Effector memory CD8-positive, alpha-beta T cell (primary cell): ENCODE measurements at regions not wholly inside any gene's neighbourhood (a gene's known extent, or its start where the extent isn't known, plus 50 kb on each side); places are given as distances from the start of the nearest gene placed in this dataset.
"Not testable (repeated sequence)": the region's sequence is repeated elsewhere in the genome, so short reads cannot be mapped to it uniquely, and the experiment has no call there.

Experiments used
- ATAC-seq: fragments of 150-1000 bp; cut with Tn5 transposase; replicated peaks from 2 replicates; pipeline ENCODE4 v1.10.0; 2021; ENCODE audit warnings: mild to moderate bottlenecking, moderate library complexity
- DNase-seq, 3 experiments: peaks; one replicate each; pipeline ENCODE4 v3.0.0; 2021
- H3K27ac Mint-ChIP-seq, 2 donors: one replicate each; pipeline ENCODE4 v1.8.0; 2022; ENCODE audit warnings: mild to moderate bottlenecking in 2 of 2, mixed read lengths in 2 of 2, moderate library complexity in 2 of 2
- H3K27me3 Mint-ChIP-seq, 2 donors: one replicate each; pipeline ENCODE4 v1.8.0; 2022; ENCODE audit warnings: mixed read lengths in 2 of 2
- H3K36me3 Mint-ChIP-seq: one replicate; pipeline ENCODE4 v1.8.0; 2022; ENCODE audit warnings: mild to moderate bottlenecking, moderate library complexity, mixed read lengths; ENCODE audit not compliant: insufficient read depth
- H3K4me1 Mint-ChIP-seq, 2 donors: one replicate each; pipeline ENCODE4 v1.8.0; 2022; ENCODE audit warnings: low read depth in 2 of 2, mixed read lengths in 2 of 2
- H3K4me3 Mint-ChIP-seq, 2 donors: one replicate each; pipeline ENCODE4 v1.8.0; 2022; ENCODE audit warnings: mild to moderate bottlenecking in 2 of 2, mixed read lengths in 2 of 2, moderate library complexity in 2 of 2
- H3K9me3 Mint-ChIP-seq, 2 donors: one replicate each; pipeline ENCODE4 v1.8.0; 2022; ENCODE audit warnings: mixed read lengths in 2 of 2

DNA sequence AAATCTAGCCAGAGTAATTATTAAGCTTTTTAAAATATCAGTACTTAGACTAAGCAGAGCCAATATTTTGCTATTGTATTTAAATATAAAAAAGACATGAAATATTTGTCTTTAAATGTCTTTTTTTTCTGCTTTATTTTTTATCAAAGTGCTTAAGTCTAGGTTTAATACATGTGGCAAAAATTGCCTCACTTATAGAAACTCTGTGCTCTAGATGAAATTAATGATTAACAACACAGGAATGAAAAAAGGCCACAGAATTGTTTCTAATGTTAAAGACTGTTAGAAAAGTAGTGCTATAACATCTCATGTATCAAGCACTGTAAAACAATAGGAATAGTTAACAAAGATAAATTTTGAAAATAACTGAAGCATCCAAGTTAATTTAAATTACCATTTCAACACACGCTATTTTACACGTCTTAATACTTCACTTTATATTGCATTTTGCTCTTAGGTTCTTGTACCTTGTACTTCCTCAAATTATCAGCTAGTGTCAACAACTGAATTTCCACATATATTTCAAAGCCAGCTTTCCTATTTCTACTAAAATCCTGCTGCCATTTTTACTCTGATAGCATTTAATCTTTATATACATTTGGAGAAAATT lies 1515.1 kb downstream of the HACE1 start:
- Mint-ChIP-seq H3K9me3 (peaks cover 0 to 5% of the 10 kb centered on the region in 2 donors), H3K4me1 (no peaks in the 10 kb centered on the region)

DNA sequence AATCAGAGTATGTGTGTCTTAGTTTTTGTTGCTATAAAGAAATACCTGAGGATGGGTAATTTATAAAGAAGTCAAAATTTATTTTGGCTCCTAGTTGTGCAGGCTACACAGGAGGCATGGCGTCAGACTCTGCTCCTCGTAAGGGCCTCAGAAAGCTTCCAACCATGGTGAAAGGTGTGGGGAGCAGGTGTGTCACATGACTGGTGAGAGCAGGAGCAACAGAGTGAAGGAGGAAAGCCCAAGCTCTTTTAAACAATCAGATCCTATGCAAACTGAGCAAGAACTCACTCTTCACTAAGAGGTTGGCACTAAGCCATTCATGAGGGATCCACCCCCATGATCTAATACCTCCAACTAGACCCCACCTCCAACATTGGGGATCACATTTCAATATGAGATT lies 1524.3 kb downstream of the HACE1 start:
- Mint-ChIP-seq H3K36me3 (no peaks in the 10 kb centered on the region), H3K27ac (no peak overlapping the region), H3K9me3 (peaks cover 0 to 5% of the 10 kb centered on the region in 2 donors), H3K4me3 (no peak overlapping the region), H3K27me3 (no peaks in the 10 kb centered on the region), H3K4me1 (no peaks in the 10 kb centered on the region)
- DNase-seq (no peak), ATAC-seq (no peak)

More for the DNA sequence above, 1515.1 kb downstream of the HACE1 start:
- DNase-seq (no peak), ATAC-seq (no peak)
- Mint-ChIP-seq H3K4me3 (no peak overlapping the region), H3K27me3 (no peaks in the 10 kb centered on the region), H3K27ac (no peak overlapping the region), H3K36me3 (no peaks in the 10 kb centered on the region)

DNA sequence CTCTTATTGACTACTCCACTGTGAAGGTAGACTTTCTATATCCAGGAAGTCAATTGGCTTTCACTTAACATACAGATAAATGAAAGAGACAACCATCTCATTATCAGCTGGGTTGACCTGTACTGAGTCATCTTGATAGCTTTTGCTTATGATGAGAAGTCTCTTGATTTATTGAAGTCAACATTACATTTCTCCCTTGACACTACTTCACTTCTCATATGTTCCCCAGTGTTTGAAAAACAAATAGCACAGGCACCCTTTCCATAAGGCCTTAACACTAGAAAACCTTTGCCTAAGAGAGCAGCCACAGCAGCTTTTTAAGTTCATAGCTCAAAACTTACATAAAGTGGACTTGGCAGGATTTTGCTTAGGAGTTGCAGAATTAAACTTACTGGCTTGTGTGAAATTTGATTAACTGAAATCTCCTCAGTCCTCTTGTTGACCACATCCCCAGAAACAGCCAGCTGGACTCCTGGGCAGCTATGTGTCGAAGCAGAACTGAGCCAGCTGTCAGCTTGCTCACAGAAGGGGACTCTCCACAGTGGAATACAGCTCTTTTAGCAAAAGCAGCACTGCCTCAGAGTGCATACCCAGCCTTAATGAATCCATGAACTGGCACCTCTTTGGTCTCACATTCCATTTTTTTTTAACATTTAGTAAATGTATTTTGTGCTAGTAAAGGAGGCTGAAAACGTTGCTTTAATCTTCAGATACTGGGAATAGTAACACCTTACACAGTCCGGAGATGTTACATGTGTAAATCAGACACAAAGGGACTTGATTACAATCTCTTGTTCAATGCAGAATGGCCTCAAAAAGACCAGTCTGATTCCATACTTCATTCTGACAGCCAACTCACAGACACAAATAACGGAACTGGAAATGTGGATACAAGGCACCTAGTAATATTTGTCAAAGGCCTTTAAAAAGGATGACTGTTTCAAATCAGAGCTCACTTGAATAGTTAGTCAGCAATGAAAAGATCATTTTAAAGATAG lies 1532.7 kb downstream of the HACE1 start:
- Mint-ChIP-seq H3K36me3 (no peaks in the 10 kb centered on the region), H3K27ac (no peak overlapping the region), H3K9me3 (peaks cover 2 to 16% of the 10 kb centered on the region in 2 donors), H3K4me1 (no peaks in the 10 kb centered on the region), H3K4me3 (no peak overlapping the region), H3K27me3 (no peaks in the 10 kb centered on the region)
- ATAC-seq (no peak), DNase-seq (no peak)

DNA sequence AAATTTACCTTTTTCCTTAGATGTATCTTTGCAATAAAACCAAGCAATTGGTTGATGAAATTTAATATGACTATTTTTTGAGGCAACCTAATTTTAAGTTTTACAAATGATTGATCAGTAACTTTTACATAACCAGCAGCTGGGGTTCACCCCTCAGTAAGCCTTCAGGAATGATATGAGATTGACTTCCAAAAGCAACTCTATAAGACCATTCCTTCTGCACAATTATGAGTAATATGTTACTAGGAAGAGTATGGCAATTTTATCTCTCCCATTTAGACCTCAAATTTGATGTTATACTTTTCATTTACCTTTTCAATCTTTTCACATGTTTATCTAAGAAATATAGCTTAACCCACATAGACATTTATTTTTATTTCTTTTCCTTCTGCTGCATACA lies 1546.3 kb downstream of the HACE1 start:
- Mint-ChIP-seq H3K4me3 (no peak overlapping the region), H3K36me3 (no peaks in the 10 kb centered on the region), H3K27me3 (no peaks in the 10 kb centered on the region), H3K4me1 (no peaks in the 10 kb centered on the region), H3K27ac (no peak overlapping the region), H3K9me3 (peaks cover 10 to 12% of the 10 kb centered on the region in 2 donors)
- no peak for DNase-seq
- ATAC-seq, result no peak

DNA sequence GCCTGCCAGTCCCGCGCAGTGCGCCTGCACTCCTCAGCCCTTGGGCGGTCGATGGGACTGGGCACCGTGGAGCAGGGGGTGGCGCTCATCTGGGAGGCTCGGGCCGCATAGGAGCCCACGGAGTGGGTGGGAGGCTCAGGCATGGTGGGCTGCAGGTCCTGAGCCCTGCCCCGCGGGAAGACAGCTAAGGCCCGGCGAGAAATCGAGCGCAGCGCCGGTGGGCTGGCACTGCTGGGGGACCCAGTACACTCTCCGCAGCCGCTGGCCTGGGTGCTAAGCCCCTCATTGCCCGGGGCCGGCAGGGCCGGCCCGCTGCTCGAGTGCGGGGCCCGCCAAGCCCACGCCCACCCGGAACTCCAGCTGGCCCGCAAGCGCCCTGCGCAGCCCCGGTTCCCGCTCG lies 1565.3 kb downstream of the HACE1 start:
- H3K27me3 Mint-ChIP-seq, H3K4me3 Mint-ChIP-seq, H3K4me1 Mint-ChIP-seq, H3K9me3 Mint-ChIP-seq, H3K27ac Mint-ChIP-seq, DNase-seq, ATAC-seq, H3K36me3 Mint-ChIP-seq: not testable (repeated sequence)

DNA sequence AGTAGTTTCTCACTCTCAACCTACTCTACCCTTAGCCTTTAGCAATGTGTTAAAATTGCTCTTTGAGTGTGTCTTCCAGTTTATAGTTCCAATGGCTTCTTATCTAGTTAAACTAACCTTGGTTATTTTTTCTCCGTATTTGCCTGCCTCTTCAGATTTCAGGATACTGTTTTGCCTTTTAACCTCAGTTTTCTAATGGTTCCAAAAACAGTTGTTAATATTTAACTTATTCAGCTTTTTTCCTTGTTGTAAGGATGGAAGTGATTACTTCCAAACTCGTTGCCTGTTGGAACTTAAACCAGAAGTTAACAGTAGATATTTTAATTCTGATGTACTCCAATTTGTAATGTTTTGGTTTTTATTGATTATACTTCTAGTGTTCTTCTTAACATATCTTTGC lies 1574.9 kb downstream of the HACE1 start:
- Mint-ChIP-seq H3K4me1 (no peaks in the 10 kb centered on the region), H3K36me3 (no peaks in the 10 kb centered on the region), H3K4me3 (no peak overlapping the region), H3K27me3 (no peaks in the 10 kb centered on the region), H3K9me3 (peaks cover 0 to 6% of the 10 kb centered on the region in 2 donors), H3K27ac (no peak overlapping the region)
- ATAC-seq (no peak), DNase-seq (no peak)

DNA sequence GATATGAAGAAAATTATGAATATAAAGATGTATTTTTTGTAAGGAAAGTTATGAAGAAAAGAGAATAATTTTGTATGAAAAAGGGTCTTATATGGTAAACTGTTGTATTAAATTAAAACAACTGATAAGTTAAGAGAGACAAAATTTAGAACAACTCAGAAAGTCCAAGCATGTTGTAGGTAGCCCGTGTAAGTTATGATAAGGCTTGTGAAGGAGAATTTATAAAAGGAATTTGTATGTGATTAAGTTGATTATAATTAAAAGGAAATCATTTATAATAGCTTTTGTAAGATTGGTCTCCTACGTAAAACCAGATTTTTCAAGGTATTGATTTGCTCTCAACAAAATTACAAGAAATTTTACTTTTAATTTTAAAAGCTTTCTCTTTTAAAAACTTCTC lies 1579.3 kb downstream of the HACE1 start:
- no peak for DNase-seq
- no peak overlapping the region for H3K4me3 Mint-ChIP-seq
- H3K27ac Mint-ChIP-seq, result no peak overlapping the region
- peaks cover 0 to 12% of the 10 kb centered on the region in 2 donors for H3K9me3 Mint-ChIP-seq
- ATAC-seq, result no peak
- H3K36me3 Mint-ChIP-seq, result no peaks in the 10 kb centered on the region
- no peaks in the 10 kb centered on the region for H3K27me3 Mint-ChIP-seq
- H3K4me1 Mint-ChIP-seq, result no peaks in the 10 kb centered on the region

DNA sequence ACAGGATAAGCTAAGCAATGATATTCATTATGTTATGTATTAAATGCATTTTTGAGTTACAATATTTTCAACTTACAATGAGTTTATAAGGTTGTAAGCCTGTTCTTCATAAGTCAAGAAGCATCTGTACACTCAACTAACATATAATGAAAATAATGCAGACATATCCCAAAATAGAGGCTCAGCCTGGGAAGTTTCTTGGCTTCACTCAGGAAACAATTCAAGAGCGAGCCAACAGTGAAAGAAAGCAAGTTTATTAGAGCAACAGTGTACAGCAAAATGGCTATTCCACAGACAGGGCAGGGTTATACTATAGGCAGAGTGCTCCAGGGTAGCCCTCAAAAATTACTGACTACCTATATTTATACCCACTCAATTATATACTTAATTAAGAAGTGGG lies 1581.8 kb downstream of the HACE1 start:
- no peak overlapping the region for H3K4me3 Mint-ChIP-seq
- no peak for DNase-seq
- H3K27ac Mint-ChIP-seq, result no peak overlapping the region
- H3K27me3 Mint-ChIP-seq, result no peaks in the 10 kb centered on the region
- no peaks in the 10 kb centered on the region for H3K36me3 Mint-ChIP-seq
- peaks cover 0 to 11% of the 10 kb centered on the region in 2 donors for H3K9me3 Mint-ChIP-seq
- no peak for ATAC-seq
- H3K4me1 Mint-ChIP-seq, result no peaks in the 10 kb centered on the region

DNA sequence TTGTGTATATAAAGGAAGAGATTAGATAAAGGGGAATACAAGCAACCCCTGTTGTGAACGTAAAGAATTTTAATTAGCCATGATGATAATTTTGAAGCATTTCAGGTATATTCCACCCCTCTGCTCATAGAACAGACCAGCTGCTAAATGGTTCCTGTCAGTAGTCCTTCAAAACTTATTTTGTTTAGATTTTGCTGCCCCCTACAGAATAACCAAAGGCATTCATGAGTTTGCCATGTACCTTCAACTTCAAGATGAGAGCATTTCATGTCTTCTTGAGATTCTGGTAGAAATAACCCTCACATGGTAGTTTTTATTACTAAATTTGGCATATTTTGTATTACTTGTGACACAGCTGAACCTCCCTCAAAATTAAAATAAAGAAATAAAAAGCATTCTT lies 1586.7 kb downstream of the HACE1 start:
- no peaks in the 10 kb centered on the region for H3K27me3 Mint-ChIP-seq

DNA sequence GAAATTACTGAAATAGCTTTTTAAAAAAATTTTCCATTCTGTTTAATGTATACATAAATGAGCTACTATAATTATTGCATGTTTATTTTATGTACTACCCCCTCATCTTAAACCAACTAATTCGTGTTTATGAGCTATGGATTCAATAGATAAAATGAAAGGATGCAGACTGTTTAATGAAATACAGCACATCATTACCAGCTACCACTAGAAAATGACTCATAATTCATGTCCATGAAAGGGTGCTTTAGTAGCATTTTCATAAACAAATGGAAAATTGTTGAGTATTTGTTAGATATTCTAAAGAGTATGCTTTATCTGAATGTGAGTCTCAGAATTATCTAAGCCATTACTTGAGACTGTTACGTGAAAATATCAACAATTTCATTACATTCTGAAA lies 1590.1 kb downstream of the HACE1 start:
- Mint-ChIP-seq H3K27ac (no peak overlapping the region), H3K27me3 (no peaks in the 10 kb centered on the region), H3K4me3 (no peak overlapping the region), H3K9me3 (peaks cover 0 to 7% of the 10 kb centered on the region in 2 donors), H3K36me3 (no peaks in the 10 kb centered on the region), H3K4me1 (no peaks in the 10 kb centered on the region)
- no peak for ATAC-seq
- DNase-seq, result no peak

More for the DNA sequence above, 1586.7 kb downstream of the HACE1 start:
- Mint-ChIP-seq H3K4me1 (no peaks in the 10 kb centered on the region), H3K27ac (no peak overlapping the region), H3K36me3 (no peaks in the 10 kb centered on the region), H3K9me3 (no peaks in the 10 kb centered on the region), H3K4me3 (no peak overlapping the region)
- ATAC-seq (no peak), DNase-seq (no peak)

DNA sequence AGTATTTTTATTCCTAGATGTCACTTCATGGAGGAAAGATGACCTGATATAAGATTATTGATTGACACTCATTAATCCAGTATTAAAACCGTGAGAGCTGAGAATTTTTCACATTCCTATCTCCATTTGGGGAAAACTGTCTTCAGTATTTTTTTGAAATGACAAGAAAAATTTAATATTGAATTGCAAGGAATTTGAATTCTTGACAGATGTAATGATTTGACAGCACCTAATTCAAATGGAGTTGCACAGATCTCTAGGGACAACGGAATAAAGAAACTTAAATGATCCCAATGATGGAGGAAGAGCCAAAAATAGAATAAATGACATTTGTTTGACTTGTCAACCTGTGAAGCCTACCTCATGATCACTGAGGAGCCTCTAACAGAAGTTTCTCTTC lies 1591.4 kb downstream of the HACE1 start:
- H3K4me1 Mint-ChIP-seq, result no peaks in the 10 kb centered on the region
- DNase-seq (no peak), ATAC-seq (no peak)
- H3K4me3 Mint-ChIP-seq, result no peak overlapping the region
- H3K9me3 Mint-ChIP-seq, result peaks cover 0 to 12% of the 10 kb centered on the region in 2 donors
- no peak overlapping the region for H3K27ac Mint-ChIP-seq
- H3K36me3 Mint-ChIP-seq, result no peaks in the 10 kb centered on the region
- no peaks in the 10 kb centered on the region for H3K27me3 Mint-ChIP-seq

DNA sequence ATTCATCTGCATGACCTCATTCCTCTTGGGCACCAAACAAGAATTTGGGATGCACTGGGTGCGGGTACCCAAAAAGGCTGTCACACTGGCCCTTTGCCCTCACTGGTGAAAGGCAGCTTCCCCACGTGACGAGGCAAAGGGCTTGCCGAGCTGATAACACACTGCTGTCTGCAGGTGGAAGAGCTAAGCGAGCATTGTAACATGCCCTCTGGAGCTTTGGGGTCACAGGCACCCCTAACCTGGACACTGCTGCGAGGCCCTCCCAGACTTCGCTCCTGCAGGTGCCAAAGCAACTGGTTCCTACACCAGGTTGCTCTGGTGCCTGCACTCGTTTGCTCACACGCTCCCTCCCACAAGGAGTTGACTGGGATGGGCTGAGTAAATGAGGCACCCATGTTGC lies 1595.7 kb downstream of the HACE1 start:
- no peak for DNase-seq
- Mint-ChIP-seq H3K4me3 (no peak overlapping the region), H3K9me3 (peaks cover 0 to 13% of the 10 kb centered on the region in 2 donors), H3K4me1 (no peaks in the 10 kb centered on the region), H3K36me3 (no peaks in the 10 kb centered on the region), H3K27ac (no peak overlapping the region), H3K27me3 (no peaks in the 10 kb centered on the region)
- ATAC-seq, result no peak

DNA sequence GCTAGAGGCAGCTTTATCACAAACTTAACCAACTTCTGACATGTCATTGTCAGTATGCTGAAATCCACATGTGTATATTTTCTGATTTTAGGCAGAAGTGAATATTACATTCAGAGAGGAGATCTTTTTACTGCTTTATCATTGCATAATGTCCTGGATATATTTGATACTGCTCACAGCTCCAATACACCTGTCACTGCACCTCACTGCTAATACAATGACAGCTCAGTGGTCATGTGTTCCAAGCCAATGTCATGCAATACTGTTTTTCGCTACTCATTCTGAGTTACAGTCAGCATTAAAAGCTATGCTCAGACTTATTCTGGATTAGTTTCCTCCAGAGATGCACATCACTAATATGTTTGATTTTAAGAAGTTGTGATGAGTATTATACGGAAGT lies 1604.6 kb downstream of the HACE1 start:
- Mint-ChIP-seq H3K27me3 (no peaks in the 10 kb centered on the region), H3K27ac (no peak overlapping the region), H3K4me1 (no peaks in the 10 kb centered on the region), H3K9me3 (peaks cover 0 to 3% of the 10 kb centered on the region in 2 donors), H3K36me3 (no peaks in the 10 kb centered on the region), H3K4me3 (no peak overlapping the region)
- no peak for ATAC-seq
- no peak for DNase-seq

DNA sequence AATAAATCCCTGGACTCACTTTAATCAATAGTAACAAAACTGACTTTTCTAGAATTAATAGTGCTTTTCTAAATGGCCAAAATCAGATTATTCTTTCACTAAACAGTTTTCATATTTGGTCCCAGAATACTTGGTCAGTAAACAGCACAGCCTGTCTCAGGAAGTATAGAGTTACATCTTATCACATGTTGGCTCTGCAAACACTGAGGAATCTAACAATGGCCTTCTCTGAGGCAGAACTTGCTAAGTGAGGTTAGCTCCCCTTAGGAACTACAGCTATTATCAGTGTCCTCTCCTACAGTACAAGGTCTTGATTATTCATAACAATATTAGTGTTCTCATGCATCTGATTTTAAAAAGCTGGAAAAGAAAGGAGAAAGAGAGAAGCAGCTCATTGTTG lies 1622.8 kb downstream of the HACE1 start:
- H3K27me3 Mint-ChIP-seq, result no peaks in the 10 kb centered on the region
- H3K36me3 Mint-ChIP-seq, result no peaks in the 10 kb centered on the region
- no peak for DNase-seq
- H3K27ac Mint-ChIP-seq, result no peak overlapping the region
- H3K4me3 Mint-ChIP-seq, result no peak overlapping the region
- peaks cover 3 to 20% of the 10 kb centered on the region in 2 donors for H3K9me3 Mint-ChIP-seq
- no peaks in the 10 kb centered on the region for H3K4me1 Mint-ChIP-seq
- no peak for ATAC-seq
